GM11168 (cell line): ENCODE measurements at regions not wholly inside any gene's neighbourhood (a gene's known extent, or its start where the extent isn't known, plus 50 kb on each side); places are given as distances from the start of the nearest gene placed in this dataset.

Experiments
- in situ Hi-C: fragments of 300-500 bp; cut with MboI; formaldehyde crosslinking; loops from one replicate; pipeline ENCODE4 v1.12.0; 2022; ENCODE audit warnings: low sequenced_read_pairs; ENCODE audit not compliant: unreplicated experiment

DNA sequence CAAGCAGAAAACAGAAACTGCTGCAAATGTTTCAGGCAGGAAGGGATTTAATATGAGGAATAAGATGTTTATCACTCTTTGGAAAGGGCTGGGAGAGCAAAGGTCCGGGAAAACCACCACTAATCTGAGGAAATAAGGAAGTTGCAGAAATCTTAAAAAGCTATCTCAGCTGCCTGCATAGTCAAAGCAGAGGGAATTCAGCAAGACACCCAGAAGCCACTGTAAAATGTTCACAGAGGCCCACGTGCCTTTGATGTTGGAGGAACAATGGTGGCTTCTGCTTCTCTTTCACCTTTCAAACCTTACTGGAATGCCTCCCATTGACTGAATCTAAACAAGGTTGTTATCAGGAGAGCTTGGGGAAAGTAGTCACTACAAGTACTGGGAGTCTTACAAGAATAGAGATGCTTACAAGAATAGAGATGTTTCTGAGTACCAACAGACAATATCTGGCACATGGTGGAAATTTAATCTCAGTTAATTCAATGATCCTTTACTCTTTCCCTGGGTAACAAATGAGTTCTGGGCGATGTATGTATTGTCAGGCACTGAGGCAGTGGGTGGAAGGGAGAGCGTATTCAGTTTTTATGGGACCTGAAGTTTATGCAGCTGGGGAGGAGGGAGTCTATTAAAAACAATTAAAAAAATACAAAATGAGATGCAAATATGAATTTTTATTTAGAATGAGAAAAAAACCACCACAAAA is 56.1 kb upstream of the MED13 start:
- in situ Hi-C loops, result loop anchor here (25.0 kb wide), 1 partner anchor 484 kb away; no protein-coding TSS in a partner anchor

DNA sequence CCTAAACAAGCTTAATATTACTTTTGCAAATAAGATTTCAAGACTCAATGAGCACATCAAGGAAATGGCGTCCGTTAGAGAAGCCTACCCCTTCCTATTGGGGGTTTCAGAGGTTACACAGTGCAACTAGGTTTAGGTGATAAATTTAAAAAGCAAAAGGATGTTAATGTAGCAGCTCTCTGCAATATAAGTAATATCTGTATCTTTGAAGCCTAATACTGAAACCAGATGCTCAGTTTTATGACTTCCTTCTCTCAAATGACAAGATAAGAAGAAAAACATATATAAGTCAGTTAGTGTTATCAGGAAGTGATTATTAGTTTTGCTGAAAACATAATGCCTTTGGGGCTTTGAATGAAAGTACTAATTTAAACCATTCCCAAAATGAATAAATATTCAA is 54.3 kb upstream of the MED13 start:
- in situ Hi-C loops, result loop anchor here (25.0 kb wide), 1 partner anchor 482 kb away; no protein-coding TSS in a partner anchor
